ENCODE measurements at regions not wholly inside any gene's neighbourhood (a gene's known extent, or its start where the extent isn't known, plus 50 kb on each side); places are given as distances from the start of the nearest gene placed in this dataset.
A peak's percentile ranks its signal among the peaks of the same experiment; 100 is the strongest.

- H3K4me3 ChIP-seq (ENCODE audit: low read length), result no peak overlapping the region
- TF ChIP-seq CTCF (IDR thresholded peaks at IDR 0.05; ENCODE audit: insufficient read depth, low read depth, low read length, missing control alignments), result no peak
- no peak for DNase-seq (ENCODE audit: low read depth)
These were observed 818.6 kb upstream of the FAT3 start for GRCh38 chr11:91406009-91406408.

GRCh38 chr11:91404344-91404743, 820.3 kb upstream of the FAT3 start:
- no peak overlapping the region for H3K4me3 ChIP-seq (ENCODE audit: low read length)
- TF ChIP-seq CTCF (IDR thresholded peaks at IDR 0.05; ENCODE audit: insufficient read depth, low read depth, low read length, missing control alignments), result no peak
- DNase-seq (ENCODE audit: low read depth), result no peak

GRCh38 chr11:91397134-91397468, 827.5 kb upstream of the FAT3 start:
- H3K4me3 ChIP-seq (ENCODE audit: low read length), result no peak overlapping the region
- DNase-seq (ENCODE audit: low read depth), result no peak
- TF ChIP-seq CTCF (IDR thresholded peaks at IDR 0.05; ENCODE audit: insufficient read depth, low read depth, low read length, missing control alignments), result no peak

- no peak overlapping the region for H3K4me3 ChIP-seq (ENCODE audit: low read length)
- no peak for TF ChIP-seq CTCF (IDR thresholded peaks at IDR 0.05; ENCODE audit: insufficient read depth, low read depth, low read length, missing control alignments)
- DNase-seq (ENCODE audit: low read depth), result peak; percentile 38
These were observed 828.1 kb upstream of the FAT3 start for GRCh38 chr11:91396236-91397133.

- no peak for TF ChIP-seq CTCF (IDR thresholded peaks at IDR 0.05; ENCODE audit: insufficient read depth, low read depth, low read length, missing control alignments)
- peak; percentile 2 for DNase-seq (ENCODE audit: low read depth)
- H3K4me3 ChIP-seq (ENCODE audit: low read length), result no peak overlapping the region
These were observed 829.7 kb upstream of the FAT3 start for GRCh38 chr11:91394727-91395414.

- no peak for DNase-seq (ENCODE audit: low read depth)
- no peak for TF ChIP-seq CTCF (IDR thresholded peaks at IDR 0.05; ENCODE audit: insufficient read depth, low read depth, low read length, missing control alignments)
- H3K4me3 ChIP-seq (ENCODE audit: low read length), result no peak overlapping the region
These were observed 830.4 kb upstream of the FAT3 start for GRCh38 chr11:91394073-91394726.

All from epithelial cell of esophagus (primary cell).